Hepatocyte (in vitro differentiated cells): ENCODE measurements at regions not wholly inside any gene's neighbourhood (a gene's known extent, or its start where the extent isn't known, plus 50 kb on each side); places are given as distances from the start of the nearest gene placed in this dataset.

Experiments used
- CTCF ChIP-seq: fragments of 200-600 bp; sonication (generic); IDR thresholded peaks from 2 replicates; pipeline ENCODE4 v1.5.1; 2016; ENCODE audit warnings: antibody characterized with exemption, mild to moderate bottlenecking; ENCODE audit not compliant: poor library complexity
- EZH2 ChIP-seq: fragments of 200-600 bp; sonication (generic); IDR thresholded peaks from 2 replicates; pipeline ENCODE4 v1.6.1; 2016; ENCODE audit warnings: antibody characterized with exemption, mild to moderate bottlenecking, borderline replicate concordance

GRCh38 chr4:24150034-24150433 lies 260.2 kb upstream of the PPARGC1A start:
- TF ChIP-seq CTCF (no peak), EZH2 (no peak)
